A673 (cell line): ENCODE measurements at regions not wholly inside any gene's neighbourhood (a gene's known extent, or its start where the extent isn't known, plus 50 kb on each side); places are given as distances from the start of the nearest gene placed in this dataset.

Experiments
- EZH2 ChIP-seq: fragments of 200-600 bp; sonication (generic); IDR thresholded peaks from 2 replicates; pipeline ENCODE4 v1.6.1; 2017; ENCODE audit warnings: borderline replicate concordance, low read depth, mild to moderate bottlenecking, mixed read lengths, antibody characterized with exemption, low read length; ENCODE audit not compliant: poor library complexity, severe bottlenecking
- TF ChIP-seq, protein P1 (sequence below): fragments of 300-800, 200-600 bp; sonication (generic); conservative IDR thresholded peaks from 2 replicates; pipeline ENCODE4 v1.5.1; 2017; ENCODE audit warnings: low read depth, mild to moderate bottlenecking, antibody characterized with exemption, low read length, moderate library complexity, mixed read lengths

GRCh38 chr14:57078054-57078453 is 190.7 kb downstream of the EXOC5 start:
- TF ChIP-seq, protein P1, sequence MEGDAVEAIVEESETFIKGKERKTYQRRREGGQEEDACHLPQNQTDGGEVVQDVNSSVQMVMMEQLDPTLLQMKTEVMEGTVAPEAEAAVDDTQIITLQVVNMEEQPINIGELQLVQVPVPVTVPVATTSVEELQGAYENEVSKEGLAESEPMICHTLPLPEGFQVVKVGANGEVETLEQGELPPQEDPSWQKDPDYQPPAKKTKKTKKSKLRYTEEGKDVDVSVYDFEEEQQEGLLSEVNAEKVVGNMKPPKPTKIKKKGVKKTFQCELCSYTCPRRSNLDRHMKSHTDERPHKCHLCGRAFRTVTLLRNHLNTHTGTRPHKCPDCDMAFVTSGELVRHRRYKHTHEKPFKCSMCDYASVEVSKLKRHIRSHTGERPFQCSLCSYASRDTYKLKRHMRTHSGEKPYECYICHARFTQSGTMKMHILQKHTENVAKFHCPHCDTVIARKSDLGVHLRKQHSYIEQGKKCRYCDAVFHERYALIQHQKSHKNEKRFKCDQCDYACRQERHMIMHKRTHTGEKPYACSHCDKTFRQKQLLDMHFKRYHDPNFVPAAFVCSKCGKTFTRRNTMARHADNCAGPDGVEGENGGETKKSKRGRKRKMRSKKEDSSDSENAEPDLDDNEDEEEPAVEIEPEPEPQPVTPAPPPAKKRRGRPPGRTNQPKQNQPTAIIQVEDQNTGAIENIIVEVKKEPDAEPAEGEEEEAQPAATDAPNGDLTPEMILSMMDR = no peak
- no peak for TF ChIP-seq EZH2
